Uterus (tissue), 2 donors: ENCODE measurements at regions not wholly inside any gene's neighbourhood (a gene's known extent, or its start where the extent isn't known, plus 50 kb on each side); places are given as distances from the start of the nearest gene placed in this dataset.

Experiments used
- POLR2A ChIP-seq, 2 donors: fragments of 450-650 bp; IDR thresholded peaks; one replicate each; pipeline ENCODE4 v1.6.1; 2016; ENCODE audit warnings: antibody characterized with exemption in 2 of 2, mild to moderate bottlenecking in 1 of 2, moderate library complexity in 1 of 2
- TF ChIP-seq, protein P1 (sequence below), 4 experiments: fragments of 200-600 bp in 2 of 4; fragments of 450-650 bp in 2 of 4; sonication (generic) in 2 of 4; IDR thresholded peaks; one replicate each; pipeline ENCODE4 v1.5.1; 2016 to 2019; ENCODE audit warnings: antibody characterized with exemption in 4 of 4, mild to moderate bottlenecking in 2 of 4, moderate library complexity in 1 of 4

DNA sequence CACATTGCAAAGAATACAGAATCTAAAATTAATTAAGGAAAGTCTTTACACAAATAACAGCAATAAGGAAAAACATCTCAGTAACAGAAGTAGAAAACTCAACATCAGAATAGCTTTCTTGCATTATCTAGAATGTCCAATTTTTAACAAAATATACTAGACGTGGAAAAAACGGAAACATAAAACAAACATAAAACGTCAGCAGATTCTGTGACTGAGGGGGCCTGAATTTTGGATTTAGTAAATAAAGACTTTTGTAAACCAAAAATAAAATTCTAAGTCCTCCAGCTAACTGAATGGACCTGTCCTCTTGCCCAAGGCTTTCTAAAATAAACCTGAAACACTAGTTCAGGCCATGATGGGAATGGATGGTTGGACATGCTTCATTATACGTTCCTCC is 773.5 kb upstream of the LRRTM1 start:
- TF ChIP-seq POLR2A (IDR thresholded peaks at IDR 0.05): no peak
- TF ChIP-seq, protein P1, sequence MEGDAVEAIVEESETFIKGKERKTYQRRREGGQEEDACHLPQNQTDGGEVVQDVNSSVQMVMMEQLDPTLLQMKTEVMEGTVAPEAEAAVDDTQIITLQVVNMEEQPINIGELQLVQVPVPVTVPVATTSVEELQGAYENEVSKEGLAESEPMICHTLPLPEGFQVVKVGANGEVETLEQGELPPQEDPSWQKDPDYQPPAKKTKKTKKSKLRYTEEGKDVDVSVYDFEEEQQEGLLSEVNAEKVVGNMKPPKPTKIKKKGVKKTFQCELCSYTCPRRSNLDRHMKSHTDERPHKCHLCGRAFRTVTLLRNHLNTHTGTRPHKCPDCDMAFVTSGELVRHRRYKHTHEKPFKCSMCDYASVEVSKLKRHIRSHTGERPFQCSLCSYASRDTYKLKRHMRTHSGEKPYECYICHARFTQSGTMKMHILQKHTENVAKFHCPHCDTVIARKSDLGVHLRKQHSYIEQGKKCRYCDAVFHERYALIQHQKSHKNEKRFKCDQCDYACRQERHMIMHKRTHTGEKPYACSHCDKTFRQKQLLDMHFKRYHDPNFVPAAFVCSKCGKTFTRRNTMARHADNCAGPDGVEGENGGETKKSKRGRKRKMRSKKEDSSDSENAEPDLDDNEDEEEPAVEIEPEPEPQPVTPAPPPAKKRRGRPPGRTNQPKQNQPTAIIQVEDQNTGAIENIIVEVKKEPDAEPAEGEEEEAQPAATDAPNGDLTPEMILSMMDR (IDR thresholded peaks at IDR 0.05): no peak
